PC-9 (cell line): ENCODE measurements at regions not wholly inside any gene's neighbourhood (a gene's known extent, or its start where the extent isn't known, plus 50 kb on each side); places are given as distances from the start of the nearest gene placed in this dataset.
A peak's percentile ranks its signal among the peaks of the same experiment; 100 is the strongest.

Experiments
- BruUV-seq: library from RNA; stranded (reverse); fragments of 400-500 nt; replicated peaks from 2 replicates; lab custom pipeline; 2021; lab: Mats Ljungman, UMichigan
- CTCF ChIA-PET: fragments of 300-600 bp; sonication (Branson Sonifier 250); formaldehyde crosslinking; loops from one replicate; lab custom pipeline; 2022; ENCODE audit warnings: antibody characterized with exemption; lab: Charles Lee
- POLR2A ChIA-PET: fragments of 300-600 bp; sonication (Branson Sonifier 250); formaldehyde crosslinking; loops from one replicate; lab custom pipeline; 2022; ENCODE audit warnings: antibody characterized with exemption; ENCODE audit not compliant: unreplicated experiment; lab: Charles Lee
- DNase-seq, 2 experiments: peaks; one replicate each; pipeline versions ENCODE4 v3.0.0 to v3.0.0-alpha.2; 2015 to 2022; ENCODE audit warnings: mixed read lengths in 1 of 2
- H2AFZ ChIP-seq: fragments of 200-600 bp; sonication (generic); 2 replicates; pipeline ENCODE4 v1.8.1; 2017; ENCODE audit warnings: antibody characterized with exemption
- H3F3A ChIP-seq: fragments of 200-600 bp; sonication (generic); 2 replicates; pipeline ENCODE4 v1.8.1; 2017; ENCODE audit warnings: antibody characterized with exemption, mild to moderate bottlenecking, low read depth; ENCODE audit not compliant: insufficient read depth
- H3K27ac ChIP-seq: fragments of 200-600 bp; sonication (generic); 2 replicates; pipeline ENCODE4 v1.6.1; 2016; ENCODE audit warnings: mixed run types
- H3K27me3 ChIP-seq: fragments of 200-600 bp; sonication (generic); 2 replicates; pipeline ENCODE4 v1.6.1; 2016; ENCODE audit warnings: low read depth, mixed run types; ENCODE audit not compliant: insufficient read depth
- H3K36me3 ChIP-seq: fragments of 200-600 bp; sonication (generic); 2 replicates; pipeline ENCODE4 v1.6.1; 2016; ENCODE audit warnings: low read depth, mixed run types
- H3K4me1 ChIP-seq: fragments of 200-600 bp; sonication (generic); replicated peaks from 2 replicates; pipeline ENCODE4 v1.6.1; 2016; ENCODE audit warnings: mixed run types; ENCODE audit not compliant: insufficient read depth
- H3K4me2 ChIP-seq: fragments of 200-600 bp; sonication (generic); 2 replicates; pipeline ENCODE4 v1.6.1; 2017; ENCODE audit warnings: mixed run types
- H3K4me3 ChIP-seq: fragments of 200-600 bp; sonication (generic); 2 replicates; pipeline ENCODE4 v1.6.1; 2016; ENCODE audit warnings: mixed run types
- H3K79me2 ChIP-seq: fragments of 200-600 bp; sonication (generic); 2 replicates; pipeline ENCODE4 v1.6.1; 2017; ENCODE audit warnings: low read depth, mixed run types
- H3K9me2 ChIP-seq: fragments of 200-600 bp; sonication (generic); 2 replicates; pipeline ENCODE4 v1.8.1; 2017; ENCODE audit warnings: mild to moderate bottlenecking; ENCODE audit not compliant: insufficient read depth
- H3K9me3 ChIP-seq: fragments of 200-600 bp; sonication (generic); 2 replicates; pipeline ENCODE4 v1.8.1; 2016; ENCODE audit warnings: low read depth; ENCODE audit not compliant: insufficient read depth
- H4K20me1 ChIP-seq: fragments of 200-600 bp; sonication (generic); 2 replicates; pipeline ENCODE4 v1.8.1; 2017; ENCODE audit not compliant: insufficient read depth
- EZH2 ChIP-seq: fragments of 200-600 bp; sonication (generic); IDR thresholded peaks from 2 replicates; pipeline ENCODE4 v1.8.0; 2017; ENCODE audit warnings: antibody characterized with exemption, low read depth
- intact Hi-C: fragments of 100-400 bp; cut with micrococcal nuclease; formaldehyde crosslinking; loops from one replicate; pipeline ENCODE4 v1.10.0; 2022; ENCODE audit not compliant: unreplicated experiment
- TF ChIP-seq, protein P1 (sequence below): fragments of 200-600 bp; sonication (generic); conservative IDR thresholded peaks from 2 replicates; pipeline ENCODE4 v1.6.1; 2017; ENCODE audit warnings: mixed run types, antibody characterized with exemption, mild to moderate bottlenecking, moderate library complexity

GRCh38 chr6:133631421-133631820 is 257.5 kb upstream of the TCF21 start:
- TF ChIP-seq, protein P1, sequence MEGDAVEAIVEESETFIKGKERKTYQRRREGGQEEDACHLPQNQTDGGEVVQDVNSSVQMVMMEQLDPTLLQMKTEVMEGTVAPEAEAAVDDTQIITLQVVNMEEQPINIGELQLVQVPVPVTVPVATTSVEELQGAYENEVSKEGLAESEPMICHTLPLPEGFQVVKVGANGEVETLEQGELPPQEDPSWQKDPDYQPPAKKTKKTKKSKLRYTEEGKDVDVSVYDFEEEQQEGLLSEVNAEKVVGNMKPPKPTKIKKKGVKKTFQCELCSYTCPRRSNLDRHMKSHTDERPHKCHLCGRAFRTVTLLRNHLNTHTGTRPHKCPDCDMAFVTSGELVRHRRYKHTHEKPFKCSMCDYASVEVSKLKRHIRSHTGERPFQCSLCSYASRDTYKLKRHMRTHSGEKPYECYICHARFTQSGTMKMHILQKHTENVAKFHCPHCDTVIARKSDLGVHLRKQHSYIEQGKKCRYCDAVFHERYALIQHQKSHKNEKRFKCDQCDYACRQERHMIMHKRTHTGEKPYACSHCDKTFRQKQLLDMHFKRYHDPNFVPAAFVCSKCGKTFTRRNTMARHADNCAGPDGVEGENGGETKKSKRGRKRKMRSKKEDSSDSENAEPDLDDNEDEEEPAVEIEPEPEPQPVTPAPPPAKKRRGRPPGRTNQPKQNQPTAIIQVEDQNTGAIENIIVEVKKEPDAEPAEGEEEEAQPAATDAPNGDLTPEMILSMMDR: no peak; the same call in 1 of the 2 replicates
- DNase-seq: peak; percentile 24 to 56
- POLR2A ChIA-PET: no interaction called here
- no peaks in the 10 kb centered on the region for H3K79me2 ChIP-seq
- H3K27ac ChIP-seq: no peak overlapping the region
- H3K9me3 ChIP-seq: no peaks in the 10 kb centered on the region
- CTCF ChIA-PET: no interaction called here
- H3K4me1 ChIP-seq: peaks cover 24% of the 10 kb centered on the region
- no TSS peak for BruUV-seq
- no peak overlapping the region for H3K4me3 ChIP-seq
- intact Hi-C loops: loop anchor here (1.0 to 5.0 kb wide), 2 partner anchors 116 to 206 kb away; no protein-coding TSS in a partner anchor
- H3K4me2 ChIP-seq: peak overlapping the region; percentile 7; the same call in 1 of the 2 replicates
- no peaks in the 10 kb centered on the region for H3F3A ChIP-seq
- no peaks in the 10 kb centered on the region for H3K27me3 ChIP-seq
- H3K9me2 ChIP-seq: no peaks in the 10 kb centered on the region; the same call in 1 of the 2 replicates
- no peak overlapping the region for H2AFZ ChIP-seq
- H3K36me3 ChIP-seq: no peaks in the 10 kb centered on the region
- no peaks in the 10 kb centered on the region for H4K20me1 ChIP-seq

GRCh38 chr6:133632206-133632605 is 256.7 kb upstream of the TCF21 start:
- BruUV-seq: no TSS peak
- DNase-seq: peak in 1 of 2 experiments; percentile 40
- Histone ChIP-seq H4K20me1 (no peaks in the 10 kb centered on the region), H3K4me3 (no peak overlapping the region), H3K4me1 (peaks cover 24% of the 10 kb centered on the region), H2AFZ (no peak overlapping the region), H3K9me3 (no peaks in the 10 kb centered on the region), H3F3A (no peaks in the 10 kb centered on the region), H3K36me3 (no peaks in the 10 kb centered on the region), H3K27ac (peak overlapping the region; percentile 9; the same call in 1 of the 2 replicates), H3K4me2 (peak overlapping the region; percentile 7; the same call in 1 of the 2 replicates), H3K9me2 (no peaks in the 10 kb centered on the region; the same call in 1 of the 2 replicates), H3K79me2 (no peaks in the 10 kb centered on the region), H3K27me3 (no peaks in the 10 kb centered on the region)
- CTCF ChIA-PET: no interaction called here
- intact Hi-C loops: loop anchor here (5.0 kb wide), 1 partner anchor 115 kb away; no protein-coding TSS in a partner anchor
- TF ChIP-seq EZH2: no peak
- TF ChIP-seq, protein P1: no peak
- POLR2A ChIA-PET: interaction anchor here (0.6 kb wide), 1 partner anchor 245 kb away, joined by 5 read pairs; no protein-coding TSS in a partner anchor

DNA sequence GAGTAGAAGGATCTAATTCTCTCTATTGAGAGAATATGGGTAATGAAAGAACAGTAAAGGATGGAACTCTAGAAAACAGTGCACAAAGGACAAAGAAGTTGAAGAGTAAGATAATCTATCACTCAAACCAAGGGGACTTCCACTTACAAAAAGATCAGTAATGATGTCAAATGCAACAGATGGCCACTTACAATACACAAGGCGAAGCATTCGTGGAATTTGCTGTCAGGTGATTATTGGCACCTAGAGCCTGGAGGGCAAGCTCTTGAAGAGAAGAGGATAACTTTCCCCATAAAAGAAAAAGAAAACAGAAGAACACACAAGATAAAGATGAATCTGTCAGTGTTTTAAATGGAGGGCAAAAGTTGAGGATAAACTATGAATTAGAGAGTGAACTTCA is 256.0 kb upstream of the TCF21 start:
- Histone ChIP-seq H3K9me3 (no peaks in the 10 kb centered on the region), H3K27me3 (no peaks in the 10 kb centered on the region), H3K4me1 (peaks cover 24% of the 10 kb centered on the region), H3K4me2 (no peak overlapping the region), H3K36me3 (no peaks in the 10 kb centered on the region), H3K79me2 (no peaks in the 10 kb centered on the region), H3F3A (no peaks in the 10 kb centered on the region), H3K9me2 (no peaks in the 10 kb centered on the region; the same call in 1 of the 2 replicates), H3K27ac (no peak overlapping the region), H4K20me1 (no peaks in the 10 kb centered on the region), H2AFZ (no peak overlapping the region), H3K4me3 (no peak overlapping the region)
- intact Hi-C loops: loop anchor here (5.0 kb wide), 1 partner anchor 114 kb away; no protein-coding TSS in a partner anchor
- ChIA-PET CTCF (no interaction called here), POLR2A (interaction anchor here (0.5 kb wide), 1 partner anchor 60 kb away, joined by 3 read pairs; no protein-coding TSS in a partner anchor)
- DNase-seq: no peak
- TF ChIP-seq EZH2: no peak
- TF ChIP-seq, protein P1: no peak
- no TSS peak for BruUV-seq
